Activated naive CD8-positive, alpha-beta T cell treated with anti-CD3 and anti-CD28 coated beads, Interleukin-2, amount 10 ng/mL, durations not matched to agents 7 days and 5 days (primary cell): ENCODE measurements at regions not wholly inside any gene's neighbourhood (a gene's known extent, or its start where the extent isn't known, plus 50 kb on each side); places are given as distances from the start of the nearest gene placed in this dataset.

Source experiments
- ATAC-seq: fragments of 150-1000 bp; cut with Tn5 transposase; one replicate; pipeline ENCODE4 v1.10.0; 2021; ENCODE audit warnings: low read depth, moderate library complexity
- POLR2A ChIA-PET: fragments of 350-600 bp; sonication (Branson Sonifier 250); formaldehyde crosslinking; loops from one replicate; lab custom pipeline; 2021; ENCODE audit warnings: antibody characterized with exemption; lab: Charles Lee
- DNase-seq: peaks from one replicate; pipeline ENCODE4 v3.0.0; 2021
- H3K27ac Mint-ChIP-seq: one replicate; pipeline ENCODE4 v1.8.0; 2022; ENCODE audit warnings: mild to moderate bottlenecking, mixed read lengths
- H3K27me3 Mint-ChIP-seq: one replicate; pipeline ENCODE4 v1.8.0; 2022; ENCODE audit warnings: mild to moderate bottlenecking, moderate library complexity, mixed read lengths
- H3K36me3 Mint-ChIP-seq: one replicate; pipeline ENCODE4 v1.8.0; 2021; ENCODE audit warnings: mild to moderate bottlenecking, mixed read lengths
- H3K4me1 Mint-ChIP-seq: one replicate; pipeline ENCODE4 v1.8.0; 2021; ENCODE audit warnings: mixed read lengths
- H3K4me3 Mint-ChIP-seq: one replicate; pipeline ENCODE4 v1.8.0; 2022; ENCODE audit warnings: mild to moderate bottlenecking, moderate library complexity, mixed read lengths
- H3K9me3 Mint-ChIP-seq: one replicate; pipeline ENCODE4 v1.8.0; 2021; ENCODE audit warnings: mixed read lengths

DNA sequence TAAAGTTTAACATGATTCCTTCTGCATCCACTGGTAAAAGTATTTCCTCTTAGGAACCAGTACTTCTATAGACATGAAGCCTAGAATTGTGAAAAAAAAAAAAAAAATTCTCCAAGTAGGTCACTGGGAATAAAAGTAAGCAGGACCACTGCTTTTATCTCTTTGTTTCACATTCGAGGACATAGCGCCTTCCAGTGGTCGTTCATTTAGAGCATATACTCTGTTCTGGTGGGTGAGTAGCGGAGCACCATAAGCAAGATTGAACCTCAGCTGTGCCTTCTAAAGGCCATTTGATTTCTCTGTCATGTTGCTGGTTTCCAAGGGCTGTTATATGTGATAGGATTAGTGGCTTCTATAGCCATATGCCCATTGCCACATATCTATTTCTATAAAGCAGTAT lies 393.1 kb downstream of the TMEM232 start:
- DNase-seq = no peak
- Mint-ChIP-seq H3K36me3 (no peaks in the 10 kb centered on the region), H3K27me3 (no peaks in the 10 kb centered on the region), H3K27ac (no peak overlapping the region), H3K9me3 (no peaks in the 10 kb centered on the region), H3K4me3 (no peak overlapping the region), H3K4me1 (no peaks in the 10 kb centered on the region)
- ATAC-seq = no peak
- POLR2A ChIA-PET = no interaction called here

DNA sequence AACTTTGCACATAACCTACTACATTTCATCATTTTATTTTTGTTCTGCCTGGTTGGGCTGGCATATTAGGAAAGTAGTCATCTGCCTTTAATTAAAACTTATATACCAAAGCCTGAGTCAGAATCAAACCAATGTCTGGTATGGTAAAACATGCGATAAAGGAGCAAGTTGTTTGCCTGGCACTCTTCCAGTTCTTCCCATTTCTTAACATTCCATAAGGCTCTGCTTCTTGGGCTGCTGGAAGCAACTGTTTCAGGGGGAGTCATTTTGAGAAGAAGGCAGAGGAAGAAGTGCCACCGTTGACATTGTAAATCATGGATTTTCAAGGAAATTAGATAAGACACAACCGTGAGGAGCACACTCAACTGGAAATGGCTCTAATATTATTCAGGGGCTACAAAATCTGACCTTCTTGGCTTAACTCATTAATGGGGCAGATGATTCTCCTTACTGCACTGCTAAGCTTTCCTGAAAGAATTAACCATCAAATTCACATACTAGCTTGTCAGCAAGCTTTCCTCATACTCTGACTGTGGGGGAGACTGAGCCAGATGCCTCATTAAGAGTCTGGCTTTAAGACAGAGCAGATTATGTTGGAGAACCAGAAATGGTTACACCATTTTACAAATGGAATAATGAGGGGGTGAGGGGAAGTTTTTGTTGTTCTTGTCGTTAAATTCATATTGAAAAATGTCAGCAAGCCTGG lies 391.0 kb downstream of the TMEM232 start:
- H3K9me3 Mint-ChIP-seq = peaks cover 3% of the 10 kb centered on the region
- no peak overlapping the region for H3K4me3 Mint-ChIP-seq
- ATAC-seq (no peak), DNase-seq (no peak)
- POLR2A ChIA-PET = no interaction called here
- H3K36me3 Mint-ChIP-seq = no peaks in the 10 kb centered on the region
- H3K27ac Mint-ChIP-seq = no peak overlapping the region
- H3K27me3 Mint-ChIP-seq = no peaks in the 10 kb centered on the region
- H3K4me1 Mint-ChIP-seq = no peaks in the 10 kb centered on the region

- H3K4me1 Mint-ChIP-seq = no peaks in the 10 kb centered on the region
- H3K27me3 Mint-ChIP-seq = no peaks in the 10 kb centered on the region
- H3K9me3 Mint-ChIP-seq = peaks cover 3% of the 10 kb centered on the region
- no peaks in the 10 kb centered on the region for H3K36me3 Mint-ChIP-seq
- POLR2A ChIA-PET = no interaction called here
- no peak overlapping the region for H3K27ac Mint-ChIP-seq
- ATAC-seq (no peak), DNase-seq (no peak)
- no peak overlapping the region for H3K4me3 Mint-ChIP-seq
These were observed 388.0 kb downstream of the TMEM232 start for GRCh38 chr5:110338341-110339083.

GRCh38 chr5:110339399-110339798 lies 387.1 kb downstream of the TMEM232 start:
- Mint-ChIP-seq H3K4me3 (no peak overlapping the region), H3K27ac (no peak overlapping the region), H3K27me3 (no peaks in the 10 kb centered on the region), H3K4me1 (no peaks in the 10 kb centered on the region), H3K9me3 (peaks cover 3% of the 10 kb centered on the region), H3K36me3 (no peaks in the 10 kb centered on the region)
- ATAC-seq (no peak), DNase-seq (no peak)
- POLR2A ChIA-PET = no interaction called here

DNA sequence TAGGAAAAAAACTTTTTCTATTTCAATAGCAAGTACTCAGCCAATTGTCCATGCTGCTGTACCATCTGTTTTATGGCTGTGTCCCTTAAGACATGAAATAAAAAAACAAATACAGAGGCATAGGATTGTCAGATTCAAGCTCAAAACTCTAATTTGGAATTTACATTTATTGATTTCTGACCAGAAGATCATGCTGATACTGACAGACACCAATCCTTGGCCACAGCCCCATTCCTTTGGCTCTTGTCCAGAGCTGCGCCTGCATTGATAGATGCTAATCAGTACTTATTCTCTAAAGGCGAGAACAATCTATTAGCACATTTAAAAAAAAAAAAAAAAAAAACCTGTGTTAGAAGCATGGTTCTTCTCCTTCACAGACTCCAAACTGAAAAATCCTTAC lies 384.6 kb downstream of the TMEM232 start:
- peaks cover 3% of the 10 kb centered on the region for H3K9me3 Mint-ChIP-seq
- POLR2A ChIA-PET = no interaction called here
- no peaks in the 10 kb centered on the region for H3K4me1 Mint-ChIP-seq
- no peak overlapping the region for H3K27ac Mint-ChIP-seq
- no peaks in the 10 kb centered on the region for H3K36me3 Mint-ChIP-seq
- DNase-seq (no peak), ATAC-seq (no peak)
- no peak overlapping the region for H3K4me3 Mint-ChIP-seq
- no peaks in the 10 kb centered on the region for H3K27me3 Mint-ChIP-seq

DNA sequence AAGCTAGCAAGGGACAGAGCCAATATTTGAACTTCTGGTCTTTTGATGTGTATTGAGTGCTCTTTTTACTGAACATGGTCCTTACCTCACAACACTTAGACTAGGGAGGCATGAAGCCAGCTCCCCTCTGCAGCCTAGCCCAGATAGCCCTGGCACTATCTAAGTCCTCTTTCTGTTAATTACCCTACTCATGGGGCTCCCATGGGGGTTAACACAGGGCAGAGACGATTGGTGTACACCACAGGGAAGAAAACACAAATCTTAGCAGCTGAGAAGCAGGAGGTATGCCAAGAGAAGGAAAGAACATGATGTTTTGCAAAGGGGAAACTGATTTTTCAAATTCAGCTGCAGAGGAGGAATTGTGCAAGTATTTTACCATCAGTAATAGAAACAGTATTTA lies 383.8 kb downstream of the TMEM232 start:
- no peaks in the 10 kb centered on the region for H3K4me1 Mint-ChIP-seq
- DNase-seq (no peak), ATAC-seq (no peak)
- no peaks in the 10 kb centered on the region for H3K27me3 Mint-ChIP-seq
- H3K36me3 Mint-ChIP-seq = no peaks in the 10 kb centered on the region
- H3K4me3 Mint-ChIP-seq = no peak overlapping the region
- H3K27ac Mint-ChIP-seq = no peak overlapping the region
- H3K9me3 Mint-ChIP-seq = peaks cover 3% of the 10 kb centered on the region
- POLR2A ChIA-PET = no interaction called here

GRCh38 chr5:110343616-110344015 lies 382.9 kb downstream of the TMEM232 start:
- DNase-seq = no peak
- no peak for ATAC-seq
- POLR2A ChIA-PET = no interaction called here
- Mint-ChIP-seq H3K4me1 (no peaks in the 10 kb centered on the region), H3K27ac (no peak overlapping the region), H3K27me3 (no peaks in the 10 kb centered on the region), H3K36me3 (no peaks in the 10 kb centered on the region), H3K4me3 (no peak overlapping the region), H3K9me3 (peaks cover 3% of the 10 kb centered on the region)

- Mint-ChIP-seq H3K36me3 (no peaks in the 10 kb centered on the region), H3K9me3 (no peaks in the 10 kb centered on the region), H3K4me3 (no peak overlapping the region), H3K4me1 (no peaks in the 10 kb centered on the region), H3K27ac (no peak overlapping the region), H3K27me3 (no peaks in the 10 kb centered on the region)
- ATAC-seq (no peak), DNase-seq (no peak)
- POLR2A ChIA-PET = no interaction called here
These were observed 380.8 kb downstream of the TMEM232 start for GRCh38 chr5:110345623-110346022.

DNA sequence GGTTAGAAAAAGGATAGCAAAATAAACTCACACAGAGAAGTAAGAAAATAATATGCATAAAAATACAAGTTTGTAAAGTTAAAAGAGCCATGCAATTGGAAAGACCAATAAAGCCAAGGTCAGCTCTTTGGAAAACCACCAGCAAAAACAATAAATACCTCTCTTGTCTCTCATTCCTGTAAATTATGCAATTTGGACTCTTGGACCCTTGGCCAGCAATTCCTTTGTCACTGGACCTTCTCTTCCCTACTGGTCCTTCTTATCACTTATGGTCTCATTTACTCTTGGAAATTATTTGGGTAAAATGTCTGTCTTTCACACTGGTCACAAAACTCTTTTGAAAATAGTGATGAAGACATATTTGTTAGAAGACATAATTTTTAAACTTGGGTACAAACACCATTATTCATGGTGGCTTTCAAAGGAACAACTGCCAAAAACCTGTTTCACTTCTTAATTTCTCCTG lies 379.5 kb downstream of the TMEM232 start:
- no peak for DNase-seq
- Mint-ChIP-seq H3K4me1 (no peaks in the 10 kb centered on the region), H3K27me3 (no peaks in the 10 kb centered on the region), H3K36me3 (no peaks in the 10 kb centered on the region), H3K27ac (no peak overlapping the region), H3K9me3 (no peaks in the 10 kb centered on the region), H3K4me3 (no peak overlapping the region)
- POLR2A ChIA-PET = no interaction called here
- ATAC-seq = no peak

- ATAC-seq (no peak), DNase-seq (no peak)
- Mint-ChIP-seq H3K36me3 (no peaks in the 10 kb centered on the region), H3K27ac (no peak overlapping the region), H3K9me3 (no peaks in the 10 kb centered on the region), H3K27me3 (peaks cover under 1% of the 10 kb centered on the region), H3K4me1 (no peaks in the 10 kb centered on the region), H3K4me3 (no peak overlapping the region)
- POLR2A ChIA-PET = no interaction called here
These were observed 378.7 kb downstream of the TMEM232 start for GRCh38 chr5:110347781-110348180.

DNA sequence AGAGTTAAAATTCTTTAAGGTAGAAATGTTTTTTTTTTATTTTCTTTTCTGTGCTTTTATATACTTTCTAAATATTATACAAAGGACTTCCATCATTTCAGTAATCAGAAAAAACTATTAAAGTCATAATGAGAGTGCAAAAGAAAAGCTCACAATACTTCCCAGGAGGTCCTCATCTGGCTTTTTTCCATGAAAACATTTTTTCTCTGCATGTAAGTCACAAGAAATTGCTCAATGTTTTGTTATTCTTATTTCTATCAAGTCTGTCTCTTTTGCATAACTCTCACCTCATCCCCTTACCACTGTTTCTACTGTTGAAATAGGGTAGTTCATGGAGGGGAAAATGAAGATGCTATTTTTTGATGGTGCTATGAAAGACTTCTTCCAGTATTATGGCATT lies 375.0 kb downstream of the TMEM232 start:
- no peak for ATAC-seq
- H3K4me3 Mint-ChIP-seq = no peak overlapping the region
- no peaks in the 10 kb centered on the region for H3K4me1 Mint-ChIP-seq

GRCh38 chr5:110354311-110354710 lies 372.2 kb downstream of the TMEM232 start:
- H3K4me1 Mint-ChIP-seq = no peaks in the 10 kb centered on the region
- no peak for DNase-seq
- no peaks in the 10 kb centered on the region for H3K36me3 Mint-ChIP-seq
- no peaks in the 10 kb centered on the region for H3K9me3 Mint-ChIP-seq
- no peak overlapping the region for H3K4me3 Mint-ChIP-seq
- POLR2A ChIA-PET = no interaction called here
- H3K27me3 Mint-ChIP-seq = peaks cover 1% of the 10 kb centered on the region
- ATAC-seq = no peak
- no peak overlapping the region for H3K27ac Mint-ChIP-seq

More for the DNA sequence above, 375.0 kb downstream of the TMEM232 start:
- Mint-ChIP-seq H3K27ac (no peak overlapping the region), H3K27me3 (peaks cover 1% of the 10 kb centered on the region), H3K9me3 (no peaks in the 10 kb centered on the region), H3K36me3 (no peaks in the 10 kb centered on the region)
- POLR2A ChIA-PET = no interaction called here
- no peak for DNase-seq

GRCh38 chr5:110354915-110355644 lies 371.4 kb downstream of the TMEM232 start:
- no peaks in the 10 kb centered on the region for H3K9me3 Mint-ChIP-seq
- H3K27me3 Mint-ChIP-seq = peaks cover 1% of the 10 kb centered on the region
- no peak overlapping the region for H3K27ac Mint-ChIP-seq
- ATAC-seq (no peak), DNase-seq (no peak)
- no peak overlapping the region for H3K4me3 Mint-ChIP-seq
- H3K36me3 Mint-ChIP-seq = no peaks in the 10 kb centered on the region
- POLR2A ChIA-PET = no interaction called here
- no peaks in the 10 kb centered on the region for H3K4me1 Mint-ChIP-seq

- peaks cover 1% of the 10 kb centered on the region for H3K27me3 Mint-ChIP-seq
- no peak overlapping the region for H3K4me3 Mint-ChIP-seq
- ATAC-seq = no peak
- no peaks in the 10 kb centered on the region for H3K9me3 Mint-ChIP-seq
- no peak overlapping the region for H3K27ac Mint-ChIP-seq
- POLR2A ChIA-PET = no interaction called here
- no peak for DNase-seq
- H3K4me1 Mint-ChIP-seq = no peaks in the 10 kb centered on the region
- H3K36me3 Mint-ChIP-seq = no peaks in the 10 kb centered on the region
These were observed 369.8 kb downstream of the TMEM232 start for GRCh38 chr5:110356677-110357076.
